CD4-positive, alpha-beta T cell (primary cell): ENCODE measurements at regions not wholly inside any gene's neighbourhood (a gene's known extent, or its start where the extent isn't known, plus 50 kb on each side); places are given as distances from the start of the nearest gene placed in this dataset.

Source experiments
- ATAC-seq: fragments of 200-7000 bp; cut with Tn5 transposase; one replicate; pipeline ENCODE4 v1.10.0; 2022; ENCODE audit warnings: mild to moderate bottlenecking; ENCODE audit not compliant: poor library complexity
- CTCF ChIA-PET: fragments of 350-600 bp; sonication (Branson Sonifier 250); formaldehyde crosslinking; loops from one replicate; lab custom pipeline; 2021; ENCODE audit warnings: antibody characterized with exemption, inconsistent platforms; lab: Charles Lee
- POLR2A ChIA-PET: fragments of 350-600 bp; sonication (Branson Sonifier 250); formaldehyde crosslinking; loops from one replicate; lab custom pipeline; 2021; ENCODE audit warnings: antibody characterized with exemption, inconsistent platforms; lab: Charles Lee
- DNase-seq, 14 experiments: peaks; one replicate each; pipeline ENCODE4 v3.0.0-alpha.2; 2013 to 2020; ENCODE audit warnings: mixed read lengths in 2 of 14
- H3K27ac ChIP-seq, 2 donors: one replicate each; pipeline versions ENCODE4 v1.5.1 to v1.7.0; 2013; ENCODE audit warnings: low read length in 2 of 2, low read depth in 1 of 2, mild to moderate bottlenecking in 1 of 2
- H3K27me3 ChIP-seq, 2 experiments: 1 replicate in 1 of 2; 2 replicates in 1 of 2; pipeline versions ENCODE4 v1.6.1 to v1.7.0; 2013; ENCODE audit warnings: low read length in 2 of 2, control low read depth in 1 of 2, mild to moderate bottlenecking in 1 of 2, moderate library complexity in 1 of 2; ENCODE audit not compliant: insufficient read depth in 2 of 2, control insufficient read depth in 1 of 2
- H3K36me3 ChIP-seq: one replicate; pipeline ENCODE4 v1.6.1; 2013; ENCODE audit warnings: low read length, control low read depth; ENCODE audit not compliant: insufficient read depth
- H3K4me1 ChIP-seq: one replicate; pipeline ENCODE4 v1.6.1; 2013; ENCODE audit warnings: low read length, control low read depth; ENCODE audit not compliant: insufficient read depth
- H3K4me3 ChIP-seq: one replicate; pipeline ENCODE4 v1.5.1; 2013; ENCODE audit warnings: mild to moderate bottlenecking, low read length, moderate library complexity
- H3K9me3 ChIP-seq, 2 experiments: 1 replicate in 1 of 2; 2 replicates in 1 of 2; pipeline versions ENCODE4 v1.6.1 to v1.7.0; 2013; ENCODE audit warnings: low read length in 2 of 2, mild to moderate bottlenecking in 2 of 2, control low read depth in 1 of 2, moderate library complexity in 1 of 2; ENCODE audit not compliant: control insufficient read depth in 1 of 2, insufficient read depth in 1 of 2
- H3K27ac Mint-ChIP-seq: one replicate; pipeline ENCODE4 v1.8.0; 2020; ENCODE audit warnings: mixed read lengths
- H3K27me3 Mint-ChIP-seq: one replicate; pipeline ENCODE4 v1.8.0; 2021; ENCODE audit warnings: mixed read lengths
- H3K36me3 Mint-ChIP-seq: one replicate; pipeline ENCODE4 v1.8.0; 2021; ENCODE audit warnings: low read depth, mixed read lengths
- H3K4me1 Mint-ChIP-seq: one replicate; pipeline ENCODE4 v1.8.0; 2021; ENCODE audit warnings: low read depth, mixed read lengths
- H3K4me3 Mint-ChIP-seq: one replicate; pipeline ENCODE4 v1.8.0; 2020; ENCODE audit warnings: mild to moderate bottlenecking, mixed read lengths
- H3K9me3 Mint-ChIP-seq: one replicate; pipeline ENCODE4 v1.8.0; 2020; ENCODE audit warnings: mixed read lengths
- CTCF ChIP-seq: fragments of 200-600 bp; IDR thresholded peaks from one replicate; pipeline ENCODE4 v1.8.0; 2022; ENCODE audit warnings: antibody characterized with exemption, mild to moderate bottlenecking
- intact Hi-C, 2 experiments: fragments of 100-400 bp; cut with DNase I in 1 of 2; cut with micrococcal nuclease in 1 of 2; formaldehyde crosslinking; loops; one replicate each; pipeline versions ENCODE4 v1.15.1 to v1.9.0; 2023 to 2025; cut with DNase I, micrococcal nuclease

- ATAC-seq, result no peak
- no peaks in the 10 kb centered on the region for H3K9me3 Mint-ChIP-seq
- no peaks in the 10 kb centered on the region for H3K36me3 Mint-ChIP-seq
- no peak overlapping the region for H3K27ac Mint-ChIP-seq
- Histone ChIP-seq H3K4me1 (peaks cover 14% of the 10 kb centered on the region), H3K9me3 (no peaks in the 10 kb centered on the region), H3K4me3 (no peak overlapping the region), H3K36me3 (no peaks in the 10 kb centered on the region), H3K27ac (no peak overlapping the region), H3K27me3 (peaks cover 2 to 9% of the 10 kb centered on the region in 2 experiments)
- H3K4me1 Mint-ChIP-seq, result peaks cover 18% of the 10 kb centered on the region
- no peak for DNase-seq
- no peak for TF ChIP-seq CTCF
- H3K27me3 Mint-ChIP-seq, result peaks cover 16% of the 10 kb centered on the region
- ChIA-PET POLR2A (no interaction called here), CTCF (interaction anchor here (3.3 to 4.6 kb wide), 2 partner anchors 232 to 248 kb away, joined by 26 to 69 read pairs; no protein-coding TSS in a partner anchor)
- no peak overlapping the region for H3K4me3 Mint-ChIP-seq
- intact Hi-C loops, result loop anchor here (5.0 kb wide), 2 partner anchors 111 to 116 kb away; partner anchors contain the start of gene MBNL2 (in 1 of the 2)
Observed at GRCh38 chr13:97111756-97112155, 110.4 kb upstream of the MBNL2 start.

- CTCF ChIA-PET, result interaction anchor here (3.3 kb wide), 1 partner anchor 231 kb away, joined by 26 read pairs; no protein-coding TSS in a partner anchor
Observed at GRCh38 chr13:97112446-97113152, 109.5 kb upstream of the MBNL2 start.

More at GRCh38 chr13:97112446-97113152, 109.5 kb upstream of the MBNL2 start:
- Histone ChIP-seq H3K4me1 (peaks cover 14% of the 10 kb centered on the region), H3K27me3 (peaks cover 2 to 9% of the 10 kb centered on the region in 2 experiments), H3K4me3 (no peak overlapping the region), H3K9me3 (no peaks in the 10 kb centered on the region), H3K36me3 (no peaks in the 10 kb centered on the region), H3K27ac (no peak overlapping the region)
- no peak for DNase-seq
- ATAC-seq, result no peak
- intact Hi-C loops, result loop anchor here (5.0 kb wide), 2 partner anchors 110 to 115 kb away; partner anchors contain the start of gene MBNL2 (in 1 of the 2)
- Mint-ChIP-seq H3K27me3 (peaks cover 16% of the 10 kb centered on the region), H3K27ac (no peak overlapping the region), H3K4me1 (peaks cover 18% of the 10 kb centered on the region), H3K4me3 (no peak overlapping the region), H3K36me3 (no peaks in the 10 kb centered on the region), H3K9me3 (no peaks in the 10 kb centered on the region)
- no peak for TF ChIP-seq CTCF
- POLR2A ChIA-PET, result no interaction called here
